SK-N-SH (cell line): ENCODE measurements at regions not wholly inside any gene's neighbourhood (a gene's known extent, or its start where the extent isn't known, plus 50 kb on each side); places are given as distances from the start of the nearest gene placed in this dataset.
A peak's percentile ranks its signal among the peaks of the same experiment; 100 is the strongest.

Experiments used
- CTCF ChIA-PET: fragments of 300-600, 350-600 bp; formaldehyde crosslinking; extraction: SDS; loops from one replicate; lab custom pipeline; 2021; lab: Yijun Ruan, JAX
- POLR2A ChIA-PET: fragments of 350-600 bp; sonication (Branson Sonifier 250); formaldehyde crosslinking; extraction: SDS; loops from one replicate; lab custom pipeline; 2020; ENCODE audit warnings: antibody characterized with exemption, inconsistent platforms; lab: Yijun Ruan, JAX
- DNase-seq: peaks from one replicate; pipeline ENCODE4 v3.0.0; 2012
- H2AFZ ChIP-seq: fragments of 200-600 bp; sonication (generic); 2 replicates; pipeline ENCODE4 v1.8.1; 2016; ENCODE audit warnings: antibody characterized with exemption, mild to moderate bottlenecking, low read depth
- H3F3A ChIP-seq: fragments of 200-600 bp; sonication (generic); replicated peaks from 2 replicates; pipeline ENCODE3; 2016; ENCODE audit warnings: antibody characterized with exemption, mild to moderate bottlenecking; ENCODE audit not compliant: insufficient read depth
- H3K27ac ChIP-seq, 2 experiments: fragments of 200-500 bp in 1 of 2; fragments of 200-600 bp in 1 of 2; sonication (Bioruptor generic) in 1 of 2; sonication (generic), shearing (Covaris generic) in 1 of 2; 2 replicates each; pipeline versions ENCODE4 v1.5.1 to v1.6.1; 2014 to 2016; ENCODE audit warnings: low read depth in 2 of 2, inconsistent platforms in 1 of 2, low read length in 1 of 2, mild to moderate bottlenecking in 1 of 2, mixed read lengths in 1 of 2
- H3K27me3 ChIP-seq: fragments of 200-600 bp; sonication (generic), shearing (Covaris generic); 2 replicates; pipeline ENCODE4 v1.6.1; 2016; ENCODE audit warnings: mixed run types; ENCODE audit not compliant: insufficient read depth
- H3K36me3 ChIP-seq, 2 experiments: fragments of 200-500 bp in 1 of 2; fragments of 200-600 bp in 1 of 2; sonication (Bioruptor generic) in 1 of 2; sonication (generic) in 1 of 2; replicated peaks in 1 of 2; 2 replicates each; pipeline versions ENCODE3 to v1.5.1; 2014 to 2016; ENCODE audit warnings: low read length in 1 of 2, mild to moderate bottlenecking in 1 of 2; ENCODE audit not compliant: insufficient read depth in 2 of 2, control insufficient read depth in 1 of 2
- H3K4me1 ChIP-seq, 2 experiments: fragments of 200-500 bp in 1 of 2; fragments of 200-600 bp in 1 of 2; sonication (Bioruptor generic) in 1 of 2; sonication (generic), shearing (Covaris generic) in 1 of 2; 2 replicates each; pipeline versions ENCODE4 v1.5.1 to v1.6.1; 2014 to 2016; ENCODE audit warnings: low read depth in 1 of 2, low read length in 1 of 2, mixed run types in 1 of 2; ENCODE audit not compliant: insufficient read depth in 2 of 2, control insufficient read depth in 1 of 2
- H3K4me2 ChIP-seq: fragments of 200-600 bp; sonication (generic), shearing (Covaris generic); 2 replicates; pipeline ENCODE4 v1.6.1; 2017; ENCODE audit warnings: mixed run types
- H3K4me3 ChIP-seq, 2 experiments: fragments of 200-500 bp in 1 of 2; fragments of 200-600 bp in 1 of 2; sonication (Bioruptor generic) in 1 of 2; sonication (generic), shearing (Covaris generic) in 1 of 2; 2 replicates each; pipeline versions ENCODE4 v1.5.1 to v1.8.1; 2014 to 2016; ENCODE audit warnings: low read depth in 2 of 2, inconsistent platforms in 1 of 2, low read length in 1 of 2, mild to moderate bottlenecking in 1 of 2, mixed read lengths in 1 of 2, moderate library complexity in 1 of 2
- H3K79me2 ChIP-seq: fragments of 200-600 bp; sonication (generic); 2 replicates; pipeline ENCODE4 v1.8.1; 2017; ENCODE audit warnings: mild to moderate bottlenecking; ENCODE audit not compliant: insufficient read depth
- H3K9ac ChIP-seq: fragments of 200-600 bp; sonication (generic); 2 replicates; pipeline ENCODE4 v1.6.1; 2017; ENCODE audit warnings: mixed run types
- H3K9me2 ChIP-seq: fragments of 200-600 bp; sonication (generic); 2 replicates; pipeline ENCODE4 v1.6.1; 2017; ENCODE audit warnings: mixed run types
- H3K9me3 ChIP-seq: fragments of 200-600 bp; sonication (generic); 2 replicates; pipeline ENCODE4 v1.6.1; 2017; ENCODE audit warnings: mixed run types, mild to moderate bottlenecking, moderate library complexity
- H4K20me1 ChIP-seq: fragments of 200-600 bp; sonication (generic); 2 replicates; pipeline ENCODE4 v1.6.1; 2017; ENCODE audit warnings: mild to moderate bottlenecking, mixed run types; ENCODE audit not compliant: insufficient read depth
- GATA2 ChIP-seq: sonication (generic); formaldehyde crosslinking; IDR thresholded peaks from 2 replicates; pipeline ENCODE4 v1.5.0; 2020; ENCODE audit warnings: mild to moderate bottlenecking, missing genetic modification reagents
- JUND ChIP-seq: IDR thresholded peaks from 2 replicates; pipeline ENCODE4 v1.4.0; 2012
- NFIC ChIP-seq: IDR thresholded peaks from 2 replicates; pipeline ENCODE4 v1.4.0; 2012; ENCODE audit warnings: borderline replicate concordance
- TAF1 ChIP-seq: IDR thresholded peaks from 2 replicates; pipeline ENCODE4 v1.6.1; 2012; ENCODE audit warnings: low read depth, mild to moderate bottlenecking, low read length, moderate library complexity, borderline replicate concordance
- YY1 ChIP-seq: IDR thresholded peaks from 2 replicates; pipeline ENCODE4 v1.4.0; 2012; ENCODE audit warnings: low read depth, mild to moderate bottlenecking
- WGBS: methylation state at CpG from one replicate; pipeline ENCODE4 v1.1.6; 2017; ENCODE audit warnings: low lambda C conversion rate; 5-methylcytosine and 5-hydroxymethylcytosine counted together
- TF ChIP-seq, protein P1 (sequence below): fragments of 200-600 bp; sonication (generic); IDR thresholded peaks from 2 replicates; pipeline ENCODE4 v1.6.1; 2017; ENCODE audit warnings: antibody characterized with exemption, mild to moderate bottlenecking, moderate library complexity
- TF ChIP-seq, protein P2 (sequence below): IDR thresholded peaks from 2 replicates; pipeline ENCODE4 v1.6.1; 2012; ENCODE audit warnings: mild to moderate bottlenecking, low read depth, low read length, moderate library complexity
- TF ChIP-seq, protein P3 (sequence below): IDR thresholded peaks from 2 replicates; pipeline ENCODE4; 2012
- TF ChIP-seq, protein P4 (sequence below): IDR thresholded peaks from 2 replicates; pipeline ENCODE4 v1.4.0; 2012; ENCODE audit warnings: low read depth, borderline replicate concordance

DNA sequence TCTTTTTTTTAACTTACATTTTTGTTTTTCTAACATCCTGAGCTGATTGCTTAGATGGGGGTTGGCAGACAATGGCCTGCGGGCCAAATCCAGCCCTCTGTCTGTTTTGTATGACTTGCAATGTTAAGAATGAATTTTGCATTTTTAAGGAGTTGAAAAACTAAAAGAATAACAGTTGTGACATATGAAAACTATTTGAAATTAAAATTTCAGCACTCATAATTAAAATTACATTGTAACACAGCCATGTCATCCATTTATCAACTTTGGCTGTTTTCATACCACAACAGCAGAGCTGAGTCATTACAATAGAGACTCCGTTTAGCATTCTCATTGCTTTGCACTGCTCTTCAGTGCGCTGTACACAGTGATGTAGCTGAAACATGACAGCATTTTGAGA, 94.1 kb upstream of the MC4R start:
- no peak overlapping the region for H3K9ac ChIP-seq
- no peak overlapping the region for H3K4me3 ChIP-seq
- H4K20me1 ChIP-seq, result no peaks in the 10 kb centered on the region
- H3F3A ChIP-seq, result peaks cover 6% of the 10 kb centered on the region
- H3K27ac ChIP-seq, result 0 out of 4 replicates have a peak overlapping the region, but pooled peaks of 1 of the 2 experiments have one; percentile 3
- ChIA-PET CTCF (interaction anchor here (0.8 kb wide), 1 partner anchor 9 kb away, joined by 3 read pairs; no protein-coding TSS in a partner anchor), POLR2A (no interaction called here)
- H3K9me2 ChIP-seq, result no peaks in the 10 kb centered on the region
- no peak overlapping the region for H2AFZ ChIP-seq
- H3K4me1 ChIP-seq, result no peaks in the 10 kb centered on the region; a peak in 1 of 4 replicates
- no peak overlapping the region for H3K4me2 ChIP-seq
- H3K36me3 ChIP-seq, result no peaks in the 10 kb centered on the region
- 85% methylated on average over 3 of the region's 3 CpGs for WGBS
- no peaks in the 10 kb centered on the region; the same call in 1 of the 2 replicates for H3K9me3 ChIP-seq
- no peaks in the 10 kb centered on the region for H3K27me3 ChIP-seq
- H3K79me2 ChIP-seq, result no peaks in the 10 kb centered on the region
- DNase-seq, result no peak
- TF ChIP-seq, protein P1, sequence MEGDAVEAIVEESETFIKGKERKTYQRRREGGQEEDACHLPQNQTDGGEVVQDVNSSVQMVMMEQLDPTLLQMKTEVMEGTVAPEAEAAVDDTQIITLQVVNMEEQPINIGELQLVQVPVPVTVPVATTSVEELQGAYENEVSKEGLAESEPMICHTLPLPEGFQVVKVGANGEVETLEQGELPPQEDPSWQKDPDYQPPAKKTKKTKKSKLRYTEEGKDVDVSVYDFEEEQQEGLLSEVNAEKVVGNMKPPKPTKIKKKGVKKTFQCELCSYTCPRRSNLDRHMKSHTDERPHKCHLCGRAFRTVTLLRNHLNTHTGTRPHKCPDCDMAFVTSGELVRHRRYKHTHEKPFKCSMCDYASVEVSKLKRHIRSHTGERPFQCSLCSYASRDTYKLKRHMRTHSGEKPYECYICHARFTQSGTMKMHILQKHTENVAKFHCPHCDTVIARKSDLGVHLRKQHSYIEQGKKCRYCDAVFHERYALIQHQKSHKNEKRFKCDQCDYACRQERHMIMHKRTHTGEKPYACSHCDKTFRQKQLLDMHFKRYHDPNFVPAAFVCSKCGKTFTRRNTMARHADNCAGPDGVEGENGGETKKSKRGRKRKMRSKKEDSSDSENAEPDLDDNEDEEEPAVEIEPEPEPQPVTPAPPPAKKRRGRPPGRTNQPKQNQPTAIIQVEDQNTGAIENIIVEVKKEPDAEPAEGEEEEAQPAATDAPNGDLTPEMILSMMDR, result no peak
- TF ChIP-seq, protein P2, sequence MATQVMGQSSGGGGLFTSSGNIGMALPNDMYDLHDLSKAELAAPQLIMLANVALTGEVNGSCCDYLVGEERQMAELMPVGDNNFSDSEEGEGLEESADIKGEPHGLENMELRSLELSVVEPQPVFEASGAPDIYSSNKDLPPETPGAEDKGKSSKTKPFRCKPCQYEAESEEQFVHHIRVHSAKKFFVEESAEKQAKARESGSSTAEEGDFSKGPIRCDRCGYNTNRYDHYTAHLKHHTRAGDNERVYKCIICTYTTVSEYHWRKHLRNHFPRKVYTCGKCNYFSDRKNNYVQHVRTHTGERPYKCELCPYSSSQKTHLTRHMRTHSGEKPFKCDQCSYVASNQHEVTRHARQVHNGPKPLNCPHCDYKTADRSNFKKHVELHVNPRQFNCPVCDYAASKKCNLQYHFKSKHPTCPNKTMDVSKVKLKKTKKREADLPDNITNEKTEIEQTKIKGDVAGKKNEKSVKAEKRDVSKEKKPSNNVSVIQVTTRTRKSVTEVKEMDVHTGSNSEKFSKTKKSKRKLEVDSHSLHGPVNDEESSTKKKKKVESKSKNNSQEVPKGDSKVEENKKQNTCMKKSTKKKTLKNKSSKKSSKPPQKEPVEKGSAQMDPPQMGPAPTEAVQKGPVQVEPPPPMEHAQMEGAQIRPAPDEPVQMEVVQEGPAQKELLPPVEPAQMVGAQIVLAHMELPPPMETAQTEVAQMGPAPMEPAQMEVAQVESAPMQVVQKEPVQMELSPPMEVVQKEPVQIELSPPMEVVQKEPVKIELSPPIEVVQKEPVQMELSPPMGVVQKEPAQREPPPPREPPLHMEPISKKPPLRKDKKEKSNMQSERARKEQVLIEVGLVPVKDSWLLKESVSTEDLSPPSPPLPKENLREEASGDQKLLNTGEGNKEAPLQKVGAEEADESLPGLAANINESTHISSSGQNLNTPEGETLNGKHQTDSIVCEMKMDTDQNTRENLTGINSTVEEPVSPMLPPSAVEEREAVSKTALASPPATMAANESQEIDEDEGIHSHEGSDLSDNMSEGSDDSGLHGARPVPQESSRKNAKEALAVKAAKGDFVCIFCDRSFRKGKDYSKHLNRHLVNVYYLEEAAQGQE, result no peak
- TF ChIP-seq, protein P3, sequence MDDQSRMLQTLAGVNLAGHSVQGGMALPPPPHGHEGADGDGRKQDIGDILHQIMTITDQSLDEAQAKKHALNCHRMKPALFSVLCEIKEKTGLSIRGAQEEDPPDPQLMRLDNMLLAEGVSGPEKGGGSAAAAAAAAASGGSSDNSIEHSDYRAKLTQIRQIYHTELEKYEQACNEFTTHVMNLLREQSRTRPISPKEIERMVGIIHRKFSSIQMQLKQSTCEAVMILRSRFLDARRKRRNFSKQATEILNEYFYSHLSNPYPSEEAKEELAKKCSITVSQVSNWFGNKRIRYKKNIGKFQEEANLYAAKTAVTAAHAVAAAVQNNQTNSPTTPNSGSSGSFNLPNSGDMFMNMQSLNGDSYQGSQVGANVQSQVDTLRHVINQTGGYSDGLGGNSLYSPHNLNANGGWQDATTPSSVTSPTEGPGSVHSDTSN, result 0 out of 2 replicates have a peak, but pooled peaks have one; percentile 17
- TF ChIP-seq, all 33 proteins: peak for 1

DNA sequence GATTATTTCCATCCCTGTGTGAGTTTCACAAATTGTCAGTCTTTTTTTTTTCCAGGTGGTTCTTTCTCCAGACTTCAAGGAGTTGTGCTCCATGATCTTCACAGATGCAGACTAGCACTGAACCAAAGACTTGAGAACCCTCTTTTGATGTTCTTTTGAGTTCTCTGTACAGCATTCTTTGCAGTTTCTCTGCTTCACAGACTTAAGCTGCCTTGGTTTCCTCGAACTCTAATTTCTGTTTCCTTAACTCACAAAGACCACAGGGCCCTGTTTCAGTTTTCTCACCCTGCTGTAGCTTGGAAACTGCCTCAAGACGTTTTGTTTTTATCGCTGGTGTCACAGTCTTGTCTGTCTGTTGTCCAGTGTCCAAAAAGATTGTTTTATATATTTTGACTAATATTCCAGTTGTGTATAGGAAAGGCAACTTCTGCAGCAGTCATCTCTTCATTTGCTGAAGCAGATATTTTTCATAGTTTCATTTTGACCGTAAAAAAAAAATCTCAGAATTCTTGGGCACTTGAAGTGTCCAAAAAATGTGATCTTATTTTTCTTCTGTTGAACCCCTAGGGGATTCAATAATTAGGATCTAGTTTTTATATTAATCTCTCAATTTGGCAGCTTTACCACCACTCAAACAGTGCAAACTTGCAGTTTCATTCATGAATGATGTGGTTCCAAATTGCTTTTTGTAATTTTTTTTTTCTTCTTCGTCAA, 97.0 kb upstream of the MC4R start:
- no peak overlapping the region for H3K4me3 ChIP-seq
- H3K79me2 ChIP-seq, result no peaks in the 10 kb centered on the region
- H3K4me2 ChIP-seq, result no peak overlapping the region
- H3K27ac ChIP-seq, result no peak overlapping the region
- H3K9ac ChIP-seq, result no peak overlapping the region
- H3K4me1 ChIP-seq, result no peaks in the 10 kb centered on the region; a peak in 1 of 4 replicates
- no peak for DNase-seq
- H3F3A ChIP-seq, result peaks cover 6% of the 10 kb centered on the region
- H4K20me1 ChIP-seq, result no peaks in the 10 kb centered on the region
- TF ChIP-seq, protein P4, sequence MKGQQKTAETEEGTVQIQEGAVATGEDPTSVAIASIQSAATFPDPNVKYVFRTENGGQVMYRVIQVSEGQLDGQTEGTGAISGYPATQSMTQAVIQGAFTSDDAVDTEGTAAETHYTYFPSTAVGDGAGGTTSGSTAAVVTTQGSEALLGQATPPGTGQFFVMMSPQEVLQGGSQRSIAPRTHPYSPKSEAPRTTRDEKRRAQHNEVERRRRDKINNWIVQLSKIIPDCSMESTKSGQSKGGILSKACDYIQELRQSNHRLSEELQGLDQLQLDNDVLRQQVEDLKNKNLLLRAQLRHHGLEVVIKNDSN, result no peak
- TF ChIP-seq TAF1, result no peak
- no peak for TF ChIP-seq NFIC
- TF ChIP-seq YY1, result no peak
- TF ChIP-seq GATA2 (CRISPR knock-in tag), result no peak
- TF ChIP-seq, protein P3, result no peak
- no peak for TF ChIP-seq JUND
- no peaks in the 10 kb centered on the region for H3K36me3 ChIP-seq
- POLR2A ChIA-PET, result no interaction called here
- no peaks in the 10 kb centered on the region for H3K27me3 ChIP-seq
- H3K9me2 ChIP-seq, result no peaks in the 10 kb centered on the region
- H2AFZ ChIP-seq, result peak overlapping the region; percentile 1; the same call in 1 of the 2 replicates
- CTCF ChIA-PET, result interaction anchor here (1.1 kb wide), 1 partner anchor 473 kb away, joined by 3 read pairs; no protein-coding TSS in a partner anchor
- H3K9me3 ChIP-seq, result no peaks in the 10 kb centered on the region; the same call in 1 of the 2 replicates
- WGBS, result 77% methylated on average over 5 of the region's 5 CpGs
